Endothelial cell of umbilical vein (primary cell): ENCODE measurements at regions not wholly inside any gene's neighbourhood (a gene's known extent, or its start where the extent isn't known, plus 50 kb on each side); places are given as distances from the start of the nearest gene placed in this dataset.

Experiments
- BruUV-seq: library from RNA; stranded (reverse); fragments of 400-500 nt; replicated peaks from 2 replicates; lab custom pipeline; 2021; lab: Mats Ljungman, UMichigan
- CTCF ChIA-PET: fragments of 300-600, 350-600 bp; sonication (Branson Sonifier 250); formaldehyde crosslinking; loops from one replicate; lab custom pipeline; 2021; ENCODE audit warnings: antibody characterized with exemption, inconsistent platforms; lab: Charles Lee
- POLR2A ChIA-PET: fragments of 300-600, 350-600 bp; sonication (Branson Sonifier 250); formaldehyde crosslinking; loops from one replicate; lab custom pipeline; 2021; ENCODE audit warnings: antibody characterized with exemption, inconsistent platforms; lab: Charles Lee
- DNase-seq: peaks from one replicate; pipeline ENCODE4 v3.0.0-alpha.2; 2011; ENCODE audit warnings: low read depth, low spot score
- FAIRE-seq: peaks from 2 replicates; lab custom pipeline; 2011; peaks lifted over from hg19 to GRCh38; lab: Jason Lieb, UNC
- H2AFZ ChIP-seq: 2 replicates; pipeline ENCODE4 v1.6.0; 2012; ENCODE audit warnings: low read depth, low read length, control low read depth, inconsistent platforms
- H3K27ac ChIP-seq: 2 replicates; pipeline ENCODE4 v1.5.1; 2011; ENCODE audit warnings: low read depth, mild to moderate bottlenecking, control low read depth, low read length, moderate library complexity; ENCODE audit not compliant: insufficient read depth
- H3K27me3 ChIP-seq, 2 experiments: 2 replicates each; pipeline versions ENCODE4 v1.6.0 to v1.6.1; 2011; ENCODE audit warnings: low read length in 2 of 2, mixed read lengths in 1 of 2; ENCODE audit not compliant: control insufficient read depth in 2 of 2, insufficient read depth in 2 of 2
- H3K36me3 ChIP-seq, 2 experiments: 2 replicates in 1 of 2; 3 replicates in 1 of 2; pipeline ENCODE4 v1.5.1; 2011; ENCODE audit warnings: low read length in 2 of 2, mild to moderate bottlenecking in 1 of 2, moderate library complexity in 1 of 2; ENCODE audit not compliant: control insufficient read depth in 2 of 2, insufficient read depth in 2 of 2; ENCODE audit errors: extremely low read depth in 1 of 2
- H3K4me1 ChIP-seq: 3 replicates; pipeline ENCODE4 v1.5.1; 2011; ENCODE audit warnings: mild to moderate bottlenecking, low read length; ENCODE audit not compliant: control insufficient read depth, insufficient read depth; ENCODE audit errors: extremely low read depth
- H3K4me2 ChIP-seq: 2 replicates; pipeline ENCODE4 v1.6.1; 2011; ENCODE audit warnings: low read length, control low read depth, mixed read lengths; ENCODE audit not compliant: insufficient read depth
- H3K4me3 ChIP-seq, 3 experiments: fragments of 200-600 bp in 1 of 3; sonication (generic), shearing (Covaris generic) in 1 of 3; replicated peaks in 1 of 3; 2 replicates each; pipeline ENCODE4 v1.5.1; 2011 to 2016; ENCODE audit warnings: control low read depth in 3 of 3, low read length in 3 of 3, mild to moderate bottlenecking in 2 of 3, inconsistent platforms in 1 of 3, low read depth in 1 of 3, moderate library complexity in 1 of 3; ENCODE audit not compliant: insufficient read depth in 1 of 3
- H3K79me2 ChIP-seq: 2 replicates; pipeline ENCODE4 v1.6.0; 2012; ENCODE audit warnings: low read length, inconsistent platforms; ENCODE audit not compliant: control insufficient read depth, insufficient read depth
- H3K9ac ChIP-seq: replicated peaks from 2 replicates; pipeline ENCODE3; 2011; ENCODE audit warnings: low read length, control low read depth; ENCODE audit not compliant: insufficient read depth; ENCODE audit errors: extremely low read depth
- H3K9me1 ChIP-seq: replicated peaks from 3 replicates; pipeline ENCODE4 v1.6.0; 2011; ENCODE audit warnings: mild to moderate bottlenecking, low read length; ENCODE audit not compliant: control insufficient read depth, insufficient read depth; ENCODE audit errors: extremely low read depth
- H3K9me3 ChIP-seq: replicated peaks from 2 replicates; pipeline ENCODE4 v1.5.1; 2012; ENCODE audit warnings: low read length, inconsistent platforms; ENCODE audit not compliant: control insufficient read depth, insufficient read depth
- H4K20me1 ChIP-seq: replicated peaks from 2 replicates; pipeline ENCODE3; 2011; ENCODE audit warnings: mild to moderate bottlenecking, low read length; ENCODE audit not compliant: control insufficient read depth, insufficient read depth; ENCODE audit errors: extremely low read depth
- CTCF ChIP-seq, 2 donors: IDR thresholded peaks; 1 replicate in 1 of 2; 2 replicates in 1 of 2; pipeline ENCODE4 v1.5.1; 2011; ENCODE audit warnings: low read length in 2 of 2, mild to moderate bottlenecking in 2 of 2, moderate library complexity in 2 of 2, control low read depth in 1 of 2, inconsistent platforms in 1 of 2, low read depth in 1 of 2; ENCODE audit not compliant: insufficient read depth in 1 of 2; ENCODE audit errors: extremely low read depth in 1 of 2
- EZH2 ChIP-seq: IDR thresholded peaks from 2 replicates; pipeline ENCODE4 v1.6.1; 2012; ENCODE audit warnings: borderline replicate concordance, low read depth, mild to moderate bottlenecking, moderate library complexity, low read length, inconsistent platforms; ENCODE audit not compliant: severe bottlenecking
- FOS ChIP-seq: IDR thresholded peaks from 2 replicates; pipeline ENCODE4 v1.6.1; 2011; ENCODE audit warnings: mild to moderate bottlenecking, low read length, moderate library complexity, borderline replicate concordance; ENCODE audit not compliant: insufficient read depth
- GATA2 ChIP-seq: IDR thresholded peaks from 2 replicates; pipeline ENCODE4 v1.7.0; 2011; ENCODE audit warnings: low read depth, mild to moderate bottlenecking, moderate library complexity, mixed read lengths, low read length; ENCODE audit not compliant: insufficient read length, insufficient read depth
- JUN ChIP-seq: IDR thresholded peaks from 2 replicates; pipeline ENCODE4 v1.6.1; 2011; ENCODE audit warnings: borderline replicate concordance, low read depth; ENCODE audit not compliant: insufficient read length, insufficient read depth
- MAX ChIP-seq: IDR thresholded peaks from 2 replicates; pipeline ENCODE4 v1.6.1; 2011; ENCODE audit not compliant: insufficient read depth, insufficient read length
- MYC ChIP-seq: IDR thresholded peaks from one replicate; pipeline ENCODE4 v1.6.1; 2011; ENCODE audit warnings: mild to moderate bottlenecking, low read depth, low read length
- POLR2A ChIP-seq: IDR thresholded peaks from 2 replicates; pipeline ENCODE4 v1.6.1; 2012; ENCODE audit warnings: low read depth, mild to moderate bottlenecking, control low read depth, low read length
- POLR2AphosphoS5 ChIP-seq: IDR thresholded peaks from 2 replicates; pipeline ENCODE4 v1.6.1; 2012; ENCODE audit warnings: low read depth, mild to moderate bottlenecking, control low read depth, low read length, moderate library complexity; ENCODE audit not compliant: insufficient read depth
- dilution Hi-C: fragments of 300-500 bp; cut with MboI; formaldehyde crosslinking; loops from one replicate; pipeline ENCODE4 v1.15.0; 2019; ENCODE audit warnings: low sequenced_read_pairs; ENCODE audit not compliant: extremely low pct_ligation_motif_present
- intact Hi-C: fragments of 100-400 bp; cut with micrococcal nuclease; formaldehyde crosslinking; loops from one replicate; pipeline ENCODE4 v1.10.0; 2022

GRCh38 chr18:66168685-66169235, 417.9 kb downstream of the CDH7 start:
- Histone ChIP-seq H3K4me2 (no peak overlapping the region), H3K9ac (no peak overlapping the region), H3K79me2 (no peaks in the 10 kb centered on the region), H3K9me1 (no peaks in the 10 kb centered on the region), H2AFZ (no peak overlapping the region), H3K4me1 (no peaks in the 10 kb centered on the region), H3K36me3 (no peaks in the 10 kb centered on the region), H4K20me1 (no peaks in the 10 kb centered on the region), H3K9me3 (no peaks in the 10 kb centered on the region), H3K27ac (no peak overlapping the region), H3K4me3 (no peak overlapping the region), H3K27me3 (no peaks in the 10 kb centered on the region)
- ChIA-PET CTCF (no interaction called here), POLR2A (no interaction called here)
- TF ChIP-seq CTCF (IDR thresholded peaks at IDR 0.05; ENCODE audit: extremely low read depth in 1 of 2, insufficient read depth in 1 of 2, low read depth in 1 of 2, low read length in 2 of 2): no peak
- intact Hi-C loops: no loop called here
- DNase-seq (no peak), FAIRE-seq (no peak)
- dilution Hi-C loops: no loop called here
- BruUV-seq: no TSS peak

GRCh38 chr18:66167829-66168684, 417.2 kb downstream of the CDH7 start:
- POLR2A ChIA-PET: no interaction called here
- H3K27me3 ChIP-seq: no peaks in the 10 kb centered on the region
- no peak overlapping the region for H2AFZ ChIP-seq
- no peaks in the 10 kb centered on the region for H3K36me3 ChIP-seq
- H3K4me1 ChIP-seq: no peaks in the 10 kb centered on the region
- CTCF ChIA-PET: no interaction called here
- no peaks in the 10 kb centered on the region for H4K20me1 ChIP-seq
- H3K9ac ChIP-seq: no peak overlapping the region
- intact Hi-C loops (no loop called here), dilution Hi-C loops (no loop called here)
- no peaks in the 10 kb centered on the region for H3K9me3 ChIP-seq
- DNase-seq (no peak), FAIRE-seq (no peak)
- H3K9me1 ChIP-seq: no peaks in the 10 kb centered on the region
- TF ChIP-seq POLR2A (no peak), FOS (no peak), EZH2 (no peak), MYC (no peak), POLR2AphosphoS5 (no peak), MAX (no peak), GATA2 (no peak), CTCF (IDR thresholded peaks at IDR 0.05; ENCODE audit: extremely low read depth in 1 of 2, insufficient read depth in 1 of 2, low read depth in 1 of 2, low read length in 2 of 2) (no peak), JUN (no peak)
- no peaks in the 10 kb centered on the region for H3K79me2 ChIP-seq
- H3K4me2 ChIP-seq: no peak overlapping the region
- H3K4me3 ChIP-seq: no peak overlapping the region
- no peak overlapping the region for H3K27ac ChIP-seq
- no TSS peak for BruUV-seq
